OCI-LY3 (cell line): ENCODE measurements at regions not wholly inside any gene's neighbourhood (a gene's known extent, or its start where the extent isn't known, plus 50 kb on each side); places are given as distances from the start of the nearest gene placed in this dataset.

ENCODE experiments used
- H2AFZ ChIP-seq: fragments of 200-600, 300-600 bp; shearing (Covaris generic); 2 replicates; pipeline ENCODE4 v1.6.0; 2014; ENCODE audit warnings: antibody characterized with exemption, low read depth, low read length
- H3K27ac ChIP-seq: fragments of 200-600, 300-600 bp; sonication (generic); 2 replicates; pipeline ENCODE4 v1.5.1; 2014; ENCODE audit warnings: mild to moderate bottlenecking, low read length, moderate library complexity, mixed read lengths
- H3K27me3 ChIP-seq: fragments of 200-600, 300-600 bp; sonication (generic); 2 replicates; pipeline ENCODE4 v1.6.1; 2014; ENCODE audit warnings: low read depth, low read length, mixed read lengths
- H3K36me3 ChIP-seq: fragments of 200-600, 300-600 bp; sonication (generic); replicated peaks from 2 replicates; pipeline ENCODE3; 2014; ENCODE audit warnings: low read depth, low read length, mixed read lengths
- H3K4me1 ChIP-seq: fragments of 300-600, 200-600 bp; sonication (generic); 2 replicates; pipeline ENCODE4 v1.6.1; 2014; ENCODE audit warnings: low read length, mixed read lengths
- H3K4me2 ChIP-seq: fragments of 200-600, 300-600 bp; sonication (generic); 2 replicates; pipeline ENCODE4 v1.6.1; 2014; ENCODE audit warnings: low read length, mixed read lengths
- H3K4me3 ChIP-seq: fragments of 300-600, 200-600 bp; sonication (generic); 2 replicates; pipeline ENCODE4 v1.5.1; 2014; ENCODE audit warnings: antibody characterized with exemption, mild to moderate bottlenecking, low read length, moderate library complexity
- H3K79me2 ChIP-seq: fragments of 300-600, 200-600 bp; shearing (Covaris generic); 2 replicates; pipeline ENCODE4 v1.6.1; 2014; ENCODE audit warnings: mild to moderate bottlenecking, low read length, mixed read lengths
- H3K9ac ChIP-seq: fragments of 300-600, 200-600 bp; shearing (Covaris generic); 2 replicates; pipeline ENCODE4 v1.6.0; 2014; ENCODE audit warnings: mild to moderate bottlenecking, low read length, moderate library complexity
- H3K9me3 ChIP-seq: fragments of 200-600, 300-600 bp; shearing (Covaris generic); 2 replicates; pipeline ENCODE4 v1.6.1; 2014; ENCODE audit warnings: low read length, mixed read lengths; ENCODE audit not compliant: insufficient read depth
- H4K20me1 ChIP-seq: fragments of 200-600, 300-600 bp; sonication (generic); 2 replicates; pipeline ENCODE4 v1.6.1; 2016; ENCODE audit warnings: low read length, mixed read lengths; ENCODE audit not compliant: insufficient read depth
- CTCF ChIP-seq: fragments of 200-600, 300-600 bp; sonication (generic); IDR thresholded peaks from 2 replicates; pipeline ENCODE4 v1.5.1; 2014; ENCODE audit warnings: antibody characterized with exemption, low read length, low read depth
- EZH2phosphoT487 ChIP-seq: fragments of 200-600 bp; shearing (Covaris generic); IDR thresholded peaks from 2 replicates; pipeline ENCODE4 v1.6.1; 2018; ENCODE audit warnings: antibody characterized with exemption, mixed run types, low read depth

- H3K9me3 ChIP-seq, result 0 out of 2 replicates have a peak, but pooled peaks cover 6% of the 10 kb centered on the region
- no peak overlapping the region for H2AFZ ChIP-seq
- no peaks in the 10 kb centered on the region for H3K36me3 ChIP-seq
- H3K27ac ChIP-seq, result no peak overlapping the region
- H3K4me3 ChIP-seq, result no peak overlapping the region
- H3K4me1 ChIP-seq, result peaks cover 12% of the 10 kb centered on the region
- H3K4me2 ChIP-seq, result no peak overlapping the region
- no peak overlapping the region for H3K9ac ChIP-seq
- no peaks in the 10 kb centered on the region for H4K20me1 ChIP-seq
- TF ChIP-seq EZH2phosphoT487 (no peak), CTCF (no peak)
- no peaks in the 10 kb centered on the region for H3K79me2 ChIP-seq
- no peaks in the 10 kb centered on the region for H3K27me3 ChIP-seq
Measured at GRCh38 chr4:123980736-123981300, 584.2 kb downstream of the SPRY1 start.

GRCh38 chr4:123984886-123985285 is 588.3 kb downstream of the SPRY1 start:
- Histone ChIP-seq H3K79me2 (no peaks in the 10 kb centered on the region), H3K9me3 (no peaks in the 10 kb centered on the region), H4K20me1 (no peaks in the 10 kb centered on the region), H3K4me1 (no peaks in the 10 kb centered on the region), H3K27me3 (no peaks in the 10 kb centered on the region), H3K27ac (no peak overlapping the region), H2AFZ (no peak overlapping the region), H3K36me3 (no peaks in the 10 kb centered on the region), H3K4me3 (no peak overlapping the region), H3K9ac (no peak overlapping the region), H3K4me2 (no peak overlapping the region)
- TF ChIP-seq CTCF (no peak), EZH2phosphoT487 (no peak)

GRCh38 chr4:123986268-123986798 is 589.7 kb downstream of the SPRY1 start:
- Histone ChIP-seq H3K36me3 (no peaks in the 10 kb centered on the region), H2AFZ (no peak overlapping the region), H3K27ac (no peak overlapping the region), H3K27me3 (no peaks in the 10 kb centered on the region), H3K79me2 (no peaks in the 10 kb centered on the region), H3K9me3 (no peaks in the 10 kb centered on the region), H3K4me1 (no peaks in the 10 kb centered on the region), H3K4me3 (no peak overlapping the region), H4K20me1 (no peaks in the 10 kb centered on the region), H3K4me2 (no peak overlapping the region), H3K9ac (no peak overlapping the region)
- TF ChIP-seq CTCF (no peak), EZH2phosphoT487 (no peak)

GRCh38 chr4:123987408-123987807 is 590.8 kb downstream of the SPRY1 start:
- no peaks in the 10 kb centered on the region for H3K4me1 ChIP-seq
- H3K4me3 ChIP-seq, result no peak overlapping the region
- H3K79me2 ChIP-seq, result no peaks in the 10 kb centered on the region
- TF ChIP-seq EZH2phosphoT487 (no peak), CTCF (no peak)
- no peaks in the 10 kb centered on the region for H3K27me3 ChIP-seq
- H2AFZ ChIP-seq, result no peak overlapping the region
- no peaks in the 10 kb centered on the region for H3K9me3 ChIP-seq
- H3K36me3 ChIP-seq, result no peaks in the 10 kb centered on the region
- H3K9ac ChIP-seq, result no peak overlapping the region
- H3K27ac ChIP-seq, result no peak overlapping the region
- no peaks in the 10 kb centered on the region for H4K20me1 ChIP-seq
- H3K4me2 ChIP-seq, result no peak overlapping the region
